GM18505 (cell line): ENCODE measurements at regions not wholly inside any gene's neighbourhood (a gene's known extent, or its start where the extent isn't known, plus 50 kb on each side); places are given as distances from the start of the nearest gene placed in this dataset.

Source experiments
- ATAC-seq: cut with Tn5 transposase; IDR thresholded peaks from one replicate; pipeline ENCODE4 v1.9.1; 2021; ENCODE audit not compliant: unreplicated experiment
- POLR2A ChIP-seq: IDR thresholded peaks from 4 replicates; pipeline ENCODE4 v1.6.1; 2011; ENCODE audit warnings: borderline replicate concordance; ENCODE audit not compliant: insufficient read depth, insufficient read length; ENCODE audit errors: extremely low read depth

DNA sequence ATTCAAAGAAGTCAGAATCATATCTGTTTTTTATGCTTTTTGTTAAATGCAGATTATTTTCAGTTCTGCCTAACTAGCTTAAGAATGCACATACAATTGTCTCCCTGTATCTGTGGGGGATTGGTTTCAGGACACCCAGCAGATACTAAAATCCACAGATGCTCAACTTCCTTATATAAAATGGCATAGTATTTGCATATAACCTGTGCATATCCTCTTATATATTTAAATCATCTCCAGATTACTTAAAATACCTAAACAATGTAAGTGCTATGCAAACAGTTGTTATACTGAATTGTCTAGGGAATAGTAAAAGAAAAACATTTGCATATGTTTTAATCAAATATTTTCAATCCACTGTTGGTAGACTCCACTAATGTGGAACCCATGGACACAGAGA is 279.4 kb downstream of the TMA16 start:
- ATAC-seq, result no peak
- TF ChIP-seq POLR2A, result no peak

DNA sequence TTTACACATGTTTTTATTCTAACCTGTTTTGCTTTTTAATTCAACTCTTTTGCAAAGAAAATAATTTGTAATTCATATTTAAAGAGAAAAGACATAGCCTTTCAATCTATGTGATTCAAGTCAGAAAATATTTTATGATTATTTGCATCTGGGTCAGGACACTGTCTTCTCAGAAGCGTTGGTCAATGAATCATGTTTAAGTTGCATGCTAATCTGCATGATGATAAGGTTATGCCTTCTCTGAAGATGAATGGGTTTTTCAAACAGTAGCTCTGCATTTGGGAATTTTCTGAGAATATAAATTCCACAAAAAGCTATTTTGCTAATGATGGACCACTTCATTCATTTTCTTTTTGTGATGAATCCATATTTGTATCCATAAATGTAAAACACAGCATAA is 282.5 kb downstream of the TMA16 start:
- TF ChIP-seq POLR2A, result no peak

DNA sequence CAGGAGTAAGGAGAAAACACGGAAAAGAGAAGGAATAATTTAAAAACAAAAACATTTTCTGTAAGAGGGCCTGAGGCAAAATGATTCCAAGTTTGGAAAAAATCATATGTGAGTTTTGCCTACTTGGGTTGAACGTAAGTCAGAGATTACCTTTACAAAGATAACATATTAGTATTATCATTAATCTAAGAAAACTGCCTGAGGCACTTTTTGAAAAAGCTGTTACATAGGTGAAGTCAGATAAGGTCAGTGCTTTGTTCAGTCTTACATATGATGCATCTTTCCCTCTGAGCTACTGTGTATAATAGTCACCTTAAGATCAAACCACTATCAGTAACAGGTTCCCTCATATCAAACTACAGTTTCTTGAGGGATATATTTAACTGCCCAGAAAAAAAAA is 287.2 kb downstream of the TMA16 start:
- ATAC-seq, result no peak
- TF ChIP-seq POLR2A, result no peak

More for the DNA sequence above, 282.5 kb downstream of the TMA16 start:
- ATAC-seq, result no peak

DNA sequence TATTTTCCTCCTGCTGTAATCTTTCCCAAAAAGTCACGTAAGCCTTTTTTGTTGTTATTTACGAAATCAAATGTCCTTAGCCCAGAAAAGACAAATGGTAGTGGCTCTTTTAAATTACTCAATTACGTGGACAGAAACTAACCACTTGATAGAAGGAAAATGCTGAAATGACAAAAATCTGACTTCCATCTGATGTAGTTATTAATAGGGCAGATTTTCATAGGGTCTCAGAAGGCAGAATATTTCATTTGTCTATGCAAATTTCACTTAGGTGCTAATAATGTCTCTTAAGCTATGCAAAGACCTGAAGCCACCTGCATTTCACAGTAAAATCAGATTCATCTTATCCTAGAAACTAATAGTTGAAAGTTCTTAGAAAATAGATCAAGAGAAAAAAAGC is 295.7 kb downstream of the TMA16 start:
- no peak for ATAC-seq
- TF ChIP-seq POLR2A, result no peak

DNA sequence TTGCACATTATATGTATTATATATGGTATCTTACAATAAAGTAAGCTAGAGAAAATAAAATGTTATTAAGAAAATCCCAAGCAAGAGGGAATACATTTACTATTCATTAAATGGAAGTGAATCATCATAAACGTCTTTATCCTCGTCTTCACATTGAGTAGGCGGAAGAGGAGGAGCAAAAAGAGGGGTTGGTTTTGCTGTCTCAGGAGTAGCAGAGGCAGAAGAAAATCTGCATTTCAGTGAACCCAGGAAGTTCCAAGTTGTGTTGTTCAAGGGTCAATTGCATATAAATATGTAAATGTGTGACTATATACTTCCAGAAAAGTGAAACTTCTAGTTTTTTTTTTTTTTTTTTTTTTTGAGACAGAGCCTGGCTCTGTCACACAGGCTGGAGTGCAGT is 301.4 kb downstream of the TMA16 start:
- no peak for TF ChIP-seq POLR2A
- no peak for ATAC-seq

DNA sequence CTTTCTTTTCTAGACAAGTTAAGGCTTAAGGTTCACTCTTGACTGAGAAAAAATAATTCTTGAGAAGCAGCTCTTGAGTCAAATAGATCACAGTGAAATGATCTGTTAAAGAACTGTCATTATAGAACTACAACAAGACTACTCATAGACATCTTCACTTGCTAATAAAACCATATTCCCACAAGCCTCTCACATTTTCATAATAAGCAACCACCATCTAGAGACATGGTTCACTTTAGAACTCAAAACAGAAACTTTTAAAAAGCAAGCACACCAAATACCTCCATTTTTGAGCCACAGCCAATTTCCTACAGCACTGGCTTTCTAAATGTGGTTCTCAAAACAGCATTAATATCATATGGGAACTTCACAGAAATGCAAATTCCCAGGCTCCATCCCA is 309.5 kb downstream of the TMA16 start:
- no peak for TF ChIP-seq POLR2A
- no peak for ATAC-seq

DNA sequence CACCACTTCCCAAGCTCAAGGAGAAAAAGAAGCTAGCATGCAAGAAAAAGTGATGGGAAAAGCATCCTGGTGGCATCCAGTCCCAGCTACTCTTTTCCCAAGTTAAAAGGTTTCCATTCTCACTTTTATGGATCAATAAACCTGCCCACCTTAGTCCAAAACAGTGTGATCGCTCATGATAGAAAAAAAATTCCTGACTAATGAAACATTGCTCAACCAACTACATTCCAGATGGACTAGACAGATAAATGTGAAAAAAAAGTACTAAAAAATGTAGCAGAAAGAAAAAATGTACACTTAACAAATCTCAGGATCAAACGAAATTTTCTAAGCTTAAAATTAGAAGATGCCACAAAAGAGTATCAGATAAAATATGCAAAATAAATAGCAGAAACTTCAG is 312.2 kb downstream of the TMA16 start:
- ATAC-seq, result no peak
- no peak for TF ChIP-seq POLR2A

DNA sequence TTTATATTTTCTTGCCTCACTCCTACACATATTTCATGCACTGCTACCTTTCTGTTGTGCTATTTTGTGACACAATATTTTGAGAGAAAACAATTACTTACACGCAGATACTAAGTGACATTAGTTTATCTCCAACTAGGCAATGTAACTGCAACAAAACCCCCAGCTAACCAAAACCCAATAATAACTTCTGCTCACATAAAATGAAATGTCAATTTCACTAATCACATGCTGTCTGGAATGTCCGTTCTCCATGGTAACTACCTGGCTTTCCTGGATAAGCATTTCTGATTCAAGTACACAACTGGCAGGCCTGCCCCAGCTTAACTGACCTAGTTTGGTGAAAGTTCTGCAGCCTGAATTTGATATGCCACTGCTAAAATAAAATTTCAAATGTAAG is 313.5 kb downstream of the TMA16 start:
- no peak for ATAC-seq
- TF ChIP-seq POLR2A, result no peak

DNA sequence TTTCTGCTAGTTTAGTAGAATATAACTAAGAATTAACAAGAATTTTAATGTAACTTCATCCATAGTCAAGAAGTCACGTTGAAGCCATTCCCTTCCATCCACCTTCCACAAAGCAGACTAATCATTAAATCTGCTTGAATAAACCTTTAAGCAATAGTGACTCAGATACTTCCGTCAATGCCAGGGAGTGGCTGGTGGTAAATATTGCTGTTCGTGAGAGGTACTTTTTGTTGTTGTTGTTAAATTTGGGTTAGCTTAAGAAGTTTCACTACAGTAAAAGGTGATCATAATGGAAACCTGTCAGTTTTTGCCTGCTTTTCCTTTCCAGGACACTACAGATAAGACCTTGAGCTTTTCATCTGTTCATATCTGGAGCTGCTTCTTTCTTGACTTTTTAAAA is 316.3 kb downstream of the TMA16 start:
- ATAC-seq, result no peak
- TF ChIP-seq POLR2A, result no peak

DNA sequence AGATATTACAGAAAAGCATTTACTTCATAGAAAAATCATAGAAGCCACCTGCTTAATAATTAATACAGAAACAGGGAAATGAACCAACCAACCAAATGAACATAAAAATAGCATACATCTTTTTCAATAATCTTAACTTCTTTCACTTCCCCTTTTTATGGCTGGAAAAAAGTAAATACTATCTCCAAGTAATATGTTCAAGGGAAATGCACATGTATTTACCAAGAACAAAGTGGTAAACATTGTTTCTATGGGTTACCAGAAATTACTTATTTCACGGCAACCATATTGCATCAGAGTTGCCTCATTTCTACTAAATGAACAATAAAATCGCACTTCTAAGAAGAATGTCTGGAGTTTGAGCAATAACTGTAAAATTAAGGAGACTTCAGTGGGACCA is 321.3 kb downstream of the TMA16 start:
- peak; percentile 78 for ATAC-seq
- no peak for TF ChIP-seq POLR2A

DNA sequence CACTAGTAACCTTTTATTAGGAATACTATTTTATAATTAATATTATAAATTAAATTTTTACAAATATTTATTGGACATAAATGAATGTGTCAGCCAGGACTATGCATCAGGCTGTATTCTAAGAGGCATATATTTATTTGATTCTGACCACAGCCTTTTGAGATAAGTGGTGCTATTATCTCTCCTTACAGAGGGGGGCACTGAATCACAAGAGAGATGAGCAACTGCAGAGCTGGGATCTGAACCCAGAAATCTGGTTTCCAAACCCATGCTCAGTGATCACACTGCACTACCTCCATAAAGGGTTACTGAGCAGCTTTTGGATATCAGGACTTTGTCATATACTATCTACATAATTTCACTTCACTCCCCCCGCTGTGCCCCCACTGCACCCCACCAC is 322.0 kb downstream of the TMA16 start:
- no peak for ATAC-seq
- no peak for TF ChIP-seq POLR2A

DNA sequence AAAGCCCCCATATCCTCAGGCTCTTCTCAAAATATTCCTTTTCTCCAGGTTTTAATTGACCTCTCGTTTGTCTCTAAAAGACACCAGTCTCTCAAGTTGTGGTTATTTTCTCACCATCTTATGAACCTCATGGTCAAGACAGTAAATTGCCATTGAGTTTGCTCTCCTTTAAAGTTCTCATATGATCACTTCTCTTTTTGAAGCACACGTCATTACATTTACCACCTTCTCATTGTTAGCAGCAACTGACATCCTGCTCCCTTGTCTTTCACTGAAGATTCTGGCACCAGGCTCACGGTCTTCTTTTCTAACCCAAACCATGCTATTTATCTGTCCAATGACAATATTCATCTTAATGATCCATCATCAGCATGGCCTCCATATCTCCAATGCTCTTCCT is 324.2 kb downstream of the TMA16 start:
- TF ChIP-seq POLR2A, result no peak
- no peak for ATAC-seq

DNA sequence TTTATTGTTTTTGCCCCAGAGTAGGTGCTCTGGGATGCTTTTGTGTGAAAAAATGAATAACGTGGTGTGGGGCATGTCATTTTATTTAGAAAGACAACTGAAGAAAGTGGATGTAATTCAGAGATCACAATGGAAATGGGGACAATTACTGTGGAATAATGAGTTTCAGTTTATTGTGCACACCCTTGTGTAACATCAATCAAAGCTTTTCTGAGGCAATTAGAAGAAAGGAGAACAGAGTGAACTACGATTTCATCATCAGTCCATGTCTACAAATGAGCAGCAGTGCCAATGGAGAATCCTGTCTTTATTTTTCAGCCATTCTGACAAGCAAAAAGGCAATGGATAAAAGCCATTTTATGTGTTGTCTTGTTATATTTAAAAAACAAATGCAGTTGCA is 339.2 kb downstream of the TMA16 start:
- TF ChIP-seq POLR2A, result no peak

DNA sequence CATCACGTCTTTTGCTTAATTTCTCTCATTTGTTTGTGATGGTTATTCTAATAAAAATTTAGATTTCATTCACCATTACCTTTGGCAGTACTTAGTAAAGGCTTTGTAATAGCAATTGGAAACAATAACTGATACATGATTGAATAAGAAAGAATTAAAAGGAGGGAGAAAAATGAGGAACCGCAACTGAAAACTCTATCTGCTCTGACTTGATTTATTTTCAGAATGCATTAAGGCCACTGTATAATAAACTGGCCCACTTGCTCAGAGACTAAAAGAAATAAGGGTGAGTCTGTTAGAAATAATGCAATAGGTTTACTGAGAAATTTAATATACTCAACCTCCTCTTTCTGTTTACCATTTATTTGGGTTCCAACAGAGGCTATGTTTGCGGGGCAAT is 351.5 kb downstream of the TMA16 start:
- no peak for TF ChIP-seq POLR2A
- no peak for ATAC-seq

More for the DNA sequence above, 339.2 kb downstream of the TMA16 start:
- no peak for ATAC-seq

DNA sequence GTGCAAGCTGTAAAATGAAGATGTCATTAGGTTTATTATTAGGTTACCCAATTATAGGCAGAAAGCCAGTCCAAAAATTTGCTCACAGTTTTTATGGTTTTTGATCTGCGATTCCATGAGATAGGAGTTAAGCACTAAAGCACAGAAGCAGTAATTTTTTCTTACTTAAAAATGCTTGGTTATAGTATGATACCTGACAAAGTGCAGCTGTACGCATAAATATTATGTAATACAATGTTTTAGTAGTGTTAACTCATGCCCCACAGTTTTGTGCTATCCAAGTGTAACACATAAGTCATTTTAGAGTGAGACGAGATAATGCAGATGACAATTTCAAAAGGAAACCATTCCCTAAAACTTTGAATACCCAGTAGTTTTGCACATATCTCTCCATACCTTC is 357.8 kb downstream of the TMA16 start:
- no peak for TF ChIP-seq POLR2A
- no peak for ATAC-seq
